ACHN (cell line): ENCODE measurements at regions not wholly inside any gene's neighbourhood (a gene's known extent, or its start where the extent isn't known, plus 50 kb on each side); places are given as distances from the start of the nearest gene placed in this dataset.
A peak's percentile ranks its signal among the peaks of the same experiment; 100 is the strongest.
"Not testable (repeated sequence)": the region's sequence is repeated elsewhere in the genome, so short reads cannot be mapped to it uniquely, and the experiment has no call there.

Experiments used
- DNase-seq: peaks from one replicate; pipeline ENCODE4 v3.0.0-alpha.2; 2015
- in situ Hi-C: cut with HindIII; loops from 2 replicates; pipeline ENCODE4 v1.10.0; 2017; ENCODE audit warnings: low sequenced_read_pairs, low pct_ligation_motif_present, low pct_unique_long_range_greater_than_20kb

GRCh38 chr5:21642312-21642711 is 1210.8 kb downstream of the CDH12 start:
- no peak for DNase-seq
- in situ Hi-C loops, result no loop called here

- peak; percentile 45 for DNase-seq
- in situ Hi-C loops, result no loop called here
These were observed 1229.3 kb downstream of the CDH12 start for GRCh38 chr5:21623831-21624230.

- in situ Hi-C loops, result no loop called here
- no peak for DNase-seq
These were observed 1237.9 kb downstream of the CDH12 start for GRCh38 chr5:21615195-21615765.

- in situ Hi-C loops, result no loop called here
- no peak for DNase-seq
These were observed 1239.1 kb downstream of the CDH12 start for GRCh38 chr5:21613971-21614488.

GRCh38 chr5:21603796-21604195 is 1249.3 kb downstream of the CDH12 start:
- in situ Hi-C loops, result no loop called here
- no peak for DNase-seq

- in situ Hi-C loops, result no loop called here
- no peak for DNase-seq
These were observed 1258.6 kb downstream of the CDH12 start for GRCh38 chr5:21594566-21594965.

GRCh38 chr5:21593261-21593660 is 1259.9 kb downstream of the CDH12 start:
- in situ Hi-C loops, result no loop called here
- no peak for DNase-seq

GRCh38 chr5:21581508-21581907 is 1271.6 kb downstream of the CDH12 start:
- in situ Hi-C loops, result no loop called here
- no peak for DNase-seq

GRCh38 chr5:21574961-21575360 is 1278.2 kb downstream of the CDH12 start:
- DNase-seq, result no peak
- in situ Hi-C loops, result no loop called here

- DNase-seq, result no peak
- in situ Hi-C loops, result no loop called here
These were observed 1278.7 kb downstream of the CDH12 start for GRCh38 chr5:21574438-21574837.

GRCh38 chr5:21573416-21574314 is 1279.5 kb downstream of the CDH12 start:
- in situ Hi-C loops, result no loop called here
- DNase-seq, result no peak

- in situ Hi-C loops, DNase-seq: not testable (repeated sequence)
These were observed 1281.9 kb downstream of the CDH12 start for GRCh38 chr5:21571196-21571595.

- in situ Hi-C loops, DNase-seq: not testable (repeated sequence)
These were observed 1294.0 kb downstream of the CDH12 start for GRCh38 chr5:21559109-21559508.

GRCh38 chr5:21552263-21552662 is 1300.9 kb downstream of the CDH12 start:
- in situ Hi-C loops, DNase-seq: not testable (repeated sequence)

GRCh38 chr5:21550916-21551315 is 1302.2 kb downstream of the CDH12 start:
- in situ Hi-C loops, DNase-seq: not testable (repeated sequence)

- in situ Hi-C loops, DNase-seq: not testable (repeated sequence)
These were observed 1305.5 kb downstream of the CDH12 start for GRCh38 chr5:21547656-21548055.

GRCh38 chr5:21535114-21535513 is 1318.0 kb downstream of the CDH12 start:
- in situ Hi-C loops, DNase-seq: not testable (repeated sequence)

GRCh38 chr5:21521157-21521556 is 1332.0 kb downstream of the CDH12 start:
- DNase-seq, in situ Hi-C loops: not testable (repeated sequence)

GRCh38 chr5:21496926-21497325 is 1356.2 kb downstream of the CDH12 start:
- DNase-seq, in situ Hi-C loops: not testable (repeated sequence)

- DNase-seq, in situ Hi-C loops: not testable (repeated sequence)
These were observed 1357.1 kb downstream of the CDH12 start for GRCh38 chr5:21496056-21496455.
